PC-3 (cell line): ENCODE measurements at regions not wholly inside any gene's neighbourhood (a gene's known extent, or its start where the extent isn't known, plus 50 kb on each side); places are given as distances from the start of the nearest gene placed in this dataset.

ENCODE experiments used
- ATAC-seq: fragments of 200-7000 bp; cut with Tn5 transposase; 2 replicates; pipeline ENCODE4 v1.9.1; 2020; ENCODE audit warnings: mild to moderate bottlenecking, moderate library complexity
- BruUV-seq: library from RNA; stranded (reverse); fragments of 400-500 nt; replicated peaks from 2 replicates; lab custom pipeline; 2021; lab: Mats Ljungman, UMichigan
- CTCF ChIA-PET: fragments of 300-600 bp; sonication (Branson Sonifier 250); formaldehyde crosslinking; loops from one replicate; lab custom pipeline; 2022; ENCODE audit warnings: antibody characterized with exemption; lab: Charles Lee
- POLR2A ChIA-PET: fragments of 300-600 bp; sonication (Branson Sonifier 250); formaldehyde crosslinking; loops from one replicate; lab custom pipeline; 2022; ENCODE audit warnings: antibody characterized with exemption; ENCODE audit not compliant: unreplicated experiment; lab: Charles Lee
- DNase-seq: peaks from one replicate; pipeline ENCODE4 v3.0.0-alpha.2; 2015
- H2AFZ ChIP-seq: fragments of 300-600 bp; sonication (generic); 2 replicates; pipeline ENCODE4 v1.6.0; 2016; ENCODE audit warnings: antibody characterized with exemption, low read length
- H3F3A ChIP-seq: fragments of 300-600 bp; sonication (generic); one replicate; pipeline ENCODE4 v1.6.0; 2017; ENCODE audit warnings: antibody characterized with exemption, low read length, control low read depth, mild to moderate bottlenecking; ENCODE audit not compliant: unreplicated experiment
- H3K27ac ChIP-seq: fragments of 300-600 bp; sonication (generic); 2 replicates; pipeline ENCODE4 v1.5.1; 2016; ENCODE audit warnings: mild to moderate bottlenecking, low read length
- H3K27me3 ChIP-seq: fragments of 300-600 bp; sonication (generic); 2 replicates; pipeline ENCODE4 v1.6.1; 2016; ENCODE audit warnings: low read length, mixed read lengths
- H3K36me3 ChIP-seq: fragments of 300-600 bp; sonication (generic); 2 replicates; pipeline ENCODE4 v1.6.1; 2016; ENCODE audit warnings: low read depth, mixed run types, low read length, mixed read lengths
- H3K4me1 ChIP-seq: fragments of 300-600 bp; sonication (generic); 2 replicates; pipeline ENCODE4 v1.5.1; 2016; ENCODE audit warnings: low read length; ENCODE audit not compliant: insufficient read depth
- H3K4me2 ChIP-seq: fragments of 300-600 bp; sonication (generic); 2 replicates; pipeline ENCODE4 v1.6.0; 2016; ENCODE audit warnings: low read length
- H3K4me3 ChIP-seq: fragments of 300-600 bp; sonication (generic); 2 replicates; pipeline ENCODE4 v1.5.1; 2016; ENCODE audit warnings: mild to moderate bottlenecking, low read length, mixed read lengths
- H3K79me2 ChIP-seq: fragments of 300-600 bp; sonication (generic); 2 replicates; pipeline ENCODE4 v1.6.1; 2017; ENCODE audit warnings: low read length, mixed read lengths
- H3K9ac ChIP-seq: fragments of 300-600 bp; sonication (generic); 2 replicates; pipeline ENCODE4 v1.6.0; 2016; ENCODE audit warnings: mild to moderate bottlenecking, low read length
- H3K9me2 ChIP-seq: fragments of 300-600 bp; sonication (generic); replicated peaks from 2 replicates; pipeline ENCODE4 v1.6.1; 2016; ENCODE audit warnings: mixed run types, low read length, mixed read lengths
- H3K9me3 ChIP-seq: fragments of 300-600 bp; sonication (generic); 2 replicates; pipeline ENCODE4 v1.6.1; 2016; ENCODE audit warnings: low read length, mixed read lengths
- H4K20me1 ChIP-seq: fragments of 300-600 bp; sonication (generic); 2 replicates; pipeline ENCODE4 v1.6.1; 2016; ENCODE audit warnings: low read length, mixed read lengths
- CTCF ChIP-seq: fragments of 300-600 bp; sonication (generic); conservative IDR thresholded peaks from 2 replicates; pipeline ENCODE4 v1.5.1; 2017; ENCODE audit warnings: antibody characterized with exemption, low read depth, mild to moderate bottlenecking, low read length
- EZH2 ChIP-seq: fragments of 300-600 bp; sonication (generic); IDR thresholded peaks from one replicate; pipeline ENCODE4 v1.6.1; 2017; ENCODE audit warnings: antibody characterized with exemption, mild to moderate bottlenecking, low read length; ENCODE audit not compliant: unreplicated experiment
- EZH2phosphoT487 ChIP-seq: fragments of 300-600 bp; sonication (generic); IDR thresholded peaks from 2 replicates; pipeline ENCODE4 v1.6.1; 2018; ENCODE audit warnings: mild to moderate bottlenecking, antibody characterized with exemption, low read length, borderline replicate concordance
- intact Hi-C: fragments of 100-400 bp; cut with micrococcal nuclease; formaldehyde crosslinking; loops from 2 replicates; pipeline ENCODE4 v1.9.0; 2023

DNA sequence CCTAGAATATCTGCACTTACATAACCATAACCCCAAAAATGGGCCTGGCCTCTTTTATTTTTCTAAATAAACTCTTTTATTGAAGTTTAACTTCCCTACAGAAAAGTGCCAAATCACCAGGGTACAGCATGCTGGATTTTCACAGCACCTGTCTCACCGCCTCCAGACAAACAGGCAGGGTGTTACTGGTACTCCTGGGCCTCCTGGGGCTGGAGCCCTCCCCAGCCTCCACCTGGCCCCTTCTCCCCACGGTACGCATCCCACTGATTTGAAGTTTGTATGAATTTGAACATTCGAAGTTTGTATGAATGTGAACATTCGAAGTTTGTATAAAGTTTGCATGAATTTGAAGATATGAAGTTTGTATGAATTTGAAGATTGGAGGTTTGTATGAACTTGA, 232.1 kb downstream of the NDUFA10 start:
- H3K9me2 ChIP-seq, result no peaks in the 10 kb centered on the region
- intact Hi-C loops, result no loop called here
- peaks cover 67% of the 10 kb centered on the region; the same call in 1 of the 2 replicates for H3K27me3 ChIP-seq
- DNase-seq (no peak), ATAC-seq (no peak)
- no peaks in the 10 kb centered on the region for H4K20me1 ChIP-seq
- no peaks in the 10 kb centered on the region for H3K9me3 ChIP-seq
- no peak overlapping the region for H3K4me2 ChIP-seq
- no peak overlapping the region for H2AFZ ChIP-seq
- no peak overlapping the region for H3K9ac ChIP-seq
- CTCF ChIA-PET, result no interaction called here
- H3F3A ChIP-seq, result no peaks in the 10 kb centered on the region
- no peaks in the 10 kb centered on the region for H3K36me3 ChIP-seq
- no TSS peak for BruUV-seq
- no peak overlapping the region for H3K27ac ChIP-seq
- no peak overlapping the region for H3K4me3 ChIP-seq
- H3K79me2 ChIP-seq, result no peaks in the 10 kb centered on the region
- POLR2A ChIA-PET, result no interaction called here
- no peak for TF ChIP-seq EZH2
- no peak for TF ChIP-seq CTCF
- no peak for TF ChIP-seq EZH2phosphoT487
- no peaks in the 10 kb centered on the region for H3K4me1 ChIP-seq

GRCh38 chr2:239792405-239793084, 232.6 kb downstream of the NDUFA10 start:
- peaks cover 70% of the 10 kb centered on the region; the same call in 1 of the 2 replicates for H3K27me3 ChIP-seq
- no TSS peak for BruUV-seq
- TF ChIP-seq CTCF, result no peak
- TF ChIP-seq EZH2phosphoT487, result no peak
- no peak for TF ChIP-seq EZH2
- no peak overlapping the region for H3K4me3 ChIP-seq
- no peaks in the 10 kb centered on the region for H3K79me2 ChIP-seq
- H4K20me1 ChIP-seq, result no peaks in the 10 kb centered on the region
- ChIA-PET CTCF (no interaction called here), POLR2A (no interaction called here)
- H2AFZ ChIP-seq, result no peak overlapping the region
- no peaks in the 10 kb centered on the region for H3K9me3 ChIP-seq
- H3K4me2 ChIP-seq, result no peak overlapping the region
- intact Hi-C loops, result no loop called here
- no peak overlapping the region for H3K27ac ChIP-seq
- H3K4me1 ChIP-seq, result no peaks in the 10 kb centered on the region
- no peak overlapping the region for H3K9ac ChIP-seq
- ATAC-seq, result no peak
- no peaks in the 10 kb centered on the region for H3K36me3 ChIP-seq
- no peaks in the 10 kb centered on the region for H3K9me2 ChIP-seq
- H3F3A ChIP-seq, result no peaks in the 10 kb centered on the region
- DNase-seq, result no peak
